ENCODE measurements at regions not wholly inside any gene's neighbourhood (a gene's known extent, or its start where the extent isn't known, plus 50 kb on each side); places are given as distances from the start of the nearest gene placed in this dataset.

DNA sequence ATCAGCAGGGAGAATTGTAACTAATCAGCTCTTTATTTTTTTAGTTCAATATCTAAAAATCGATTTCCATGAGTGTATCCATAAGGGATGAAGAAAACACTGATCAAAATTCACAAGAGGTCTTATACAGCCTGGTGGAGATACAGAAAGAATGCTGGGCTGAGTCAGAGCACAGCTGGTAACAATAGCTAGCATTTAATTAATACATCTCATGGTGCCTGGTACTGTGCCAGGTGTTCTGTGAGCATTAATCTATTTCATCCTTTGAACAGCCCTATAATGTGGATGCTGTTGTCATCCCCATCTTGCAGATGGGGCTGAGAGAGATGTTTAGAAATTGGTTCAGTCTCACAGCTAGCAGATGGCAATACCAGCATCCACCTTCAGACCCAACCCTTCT, 250.9 kb upstream of the RPS6KA3 start:
- TF ChIP-seq, protein P1, sequence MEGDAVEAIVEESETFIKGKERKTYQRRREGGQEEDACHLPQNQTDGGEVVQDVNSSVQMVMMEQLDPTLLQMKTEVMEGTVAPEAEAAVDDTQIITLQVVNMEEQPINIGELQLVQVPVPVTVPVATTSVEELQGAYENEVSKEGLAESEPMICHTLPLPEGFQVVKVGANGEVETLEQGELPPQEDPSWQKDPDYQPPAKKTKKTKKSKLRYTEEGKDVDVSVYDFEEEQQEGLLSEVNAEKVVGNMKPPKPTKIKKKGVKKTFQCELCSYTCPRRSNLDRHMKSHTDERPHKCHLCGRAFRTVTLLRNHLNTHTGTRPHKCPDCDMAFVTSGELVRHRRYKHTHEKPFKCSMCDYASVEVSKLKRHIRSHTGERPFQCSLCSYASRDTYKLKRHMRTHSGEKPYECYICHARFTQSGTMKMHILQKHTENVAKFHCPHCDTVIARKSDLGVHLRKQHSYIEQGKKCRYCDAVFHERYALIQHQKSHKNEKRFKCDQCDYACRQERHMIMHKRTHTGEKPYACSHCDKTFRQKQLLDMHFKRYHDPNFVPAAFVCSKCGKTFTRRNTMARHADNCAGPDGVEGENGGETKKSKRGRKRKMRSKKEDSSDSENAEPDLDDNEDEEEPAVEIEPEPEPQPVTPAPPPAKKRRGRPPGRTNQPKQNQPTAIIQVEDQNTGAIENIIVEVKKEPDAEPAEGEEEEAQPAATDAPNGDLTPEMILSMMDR (IDR thresholded peaks at IDR 0.05; ENCODE audit: low read depth, low read length, missing control alignments) = no peak
- no peak overlapping the region for H3K4me3 ChIP-seq (ENCODE audit: low read depth, low read length)
- DNase-seq (ENCODE audit: low read depth) = no peak

DNA sequence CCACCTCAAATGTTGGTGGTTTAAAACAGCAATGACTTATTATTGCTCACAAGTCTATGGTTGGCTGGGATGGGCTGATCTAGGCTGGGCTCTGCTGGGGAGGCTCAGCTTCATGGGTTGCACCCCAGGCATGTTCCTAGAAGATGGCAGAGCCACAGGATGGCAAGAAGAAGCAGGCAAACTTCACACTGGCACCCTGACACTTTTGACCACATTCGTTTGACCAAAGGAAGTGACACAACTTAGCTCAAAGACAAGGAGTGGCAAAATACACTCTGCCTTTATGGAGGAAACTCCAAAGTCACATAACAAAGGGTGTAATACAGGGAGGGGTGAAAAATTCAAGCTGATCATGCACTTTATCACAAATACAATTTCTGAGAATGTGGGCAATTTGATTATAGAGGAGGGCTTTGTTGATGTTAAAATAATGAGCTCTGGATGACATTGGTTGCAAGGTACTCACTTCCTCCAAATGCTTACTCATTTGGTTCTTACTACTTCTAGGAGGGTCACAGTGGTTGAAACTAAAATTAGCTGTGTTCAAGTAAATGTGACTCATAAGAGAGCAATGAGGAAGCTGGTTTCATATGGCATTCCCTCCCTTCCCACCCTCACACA, 249.2 kb upstream of the RPS6KA3 start:
- peak; percentile 33 for DNase-seq (ENCODE audit: low read depth)
- no peak overlapping the region for H3K4me3 ChIP-seq (ENCODE audit: low read depth, low read length)
- TF ChIP-seq, protein P1 (IDR thresholded peaks at IDR 0.05; ENCODE audit: low read depth, low read length, missing control alignments) = no peak

DNA sequence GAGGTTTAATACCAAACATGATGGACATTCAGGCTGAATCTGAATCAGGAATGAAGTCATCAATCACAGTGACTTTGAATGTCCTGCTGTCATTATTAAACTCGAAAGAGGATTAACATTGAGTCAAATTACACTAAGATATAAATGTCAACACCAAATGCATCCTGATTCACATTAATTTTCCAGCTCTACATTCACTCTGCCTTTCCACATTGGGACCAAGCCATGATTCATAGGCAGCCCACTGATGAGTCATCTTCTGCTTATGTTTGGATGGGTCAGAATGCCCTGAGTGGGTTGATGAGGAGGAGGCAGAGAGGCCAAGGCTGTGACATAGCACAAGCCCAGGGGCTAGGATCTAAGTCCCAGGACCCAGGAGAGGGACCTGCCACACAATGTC, 247.6 kb upstream of the RPS6KA3 start:
- DNase-seq (ENCODE audit: low read depth) = no peak
- TF ChIP-seq, protein P1 (IDR thresholded peaks at IDR 0.05; ENCODE audit: low read depth, low read length, missing control alignments) = no peak
- no peak overlapping the region for H3K4me3 ChIP-seq (ENCODE audit: low read depth, low read length)

DNA sequence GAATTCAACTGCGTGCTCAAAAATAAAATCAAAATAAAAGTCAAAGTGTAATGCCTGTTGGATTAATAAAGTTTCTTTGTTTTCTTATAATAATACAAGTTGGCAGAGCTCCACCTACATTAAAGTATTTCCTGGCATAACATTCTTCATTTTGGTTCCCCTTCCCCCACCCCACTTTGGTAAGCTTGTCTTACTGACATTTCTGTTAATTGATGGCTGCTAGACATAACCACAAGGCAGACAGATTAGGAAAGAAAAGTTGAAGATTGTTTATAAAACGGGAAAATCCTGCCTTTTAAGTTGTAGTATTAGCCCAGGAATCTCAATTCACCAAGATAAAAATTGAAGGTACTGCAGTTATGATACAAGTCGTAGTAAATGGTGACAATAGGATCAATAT, 246.5 kb upstream of the RPS6KA3 start:
- no peak overlapping the region for H3K4me3 ChIP-seq (ENCODE audit: low read depth, low read length)
- TF ChIP-seq, protein P1 (IDR thresholded peaks at IDR 0.05; ENCODE audit: low read depth, low read length, missing control alignments) = no peak
- DNase-seq (ENCODE audit: low read depth) = no peak

DNA sequence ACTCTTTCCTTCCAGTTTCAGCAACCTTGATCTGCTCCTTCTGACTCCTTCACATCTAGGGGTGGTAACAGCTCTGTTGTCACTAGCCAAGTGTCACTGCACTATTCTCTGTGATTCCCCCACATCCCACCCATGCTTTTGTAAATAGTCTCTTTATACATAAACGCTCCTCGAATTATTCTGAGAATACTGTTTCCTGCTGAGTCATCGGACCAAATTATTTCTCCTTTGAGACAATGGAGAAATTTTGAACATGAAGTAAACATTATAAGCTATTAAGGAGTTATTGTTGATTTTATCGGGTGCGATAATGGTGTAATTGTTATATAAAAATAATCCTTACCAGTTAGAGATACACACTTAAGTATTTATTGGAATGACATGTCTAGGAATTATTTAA, 245.1 kb upstream of the RPS6KA3 start:
- TF ChIP-seq, protein P1 (IDR thresholded peaks at IDR 0.05; ENCODE audit: low read depth, low read length, missing control alignments) = no peak
- no peak for DNase-seq (ENCODE audit: low read depth)
- H3K4me3 ChIP-seq (ENCODE audit: low read depth, low read length) = no peak overlapping the region

DNA sequence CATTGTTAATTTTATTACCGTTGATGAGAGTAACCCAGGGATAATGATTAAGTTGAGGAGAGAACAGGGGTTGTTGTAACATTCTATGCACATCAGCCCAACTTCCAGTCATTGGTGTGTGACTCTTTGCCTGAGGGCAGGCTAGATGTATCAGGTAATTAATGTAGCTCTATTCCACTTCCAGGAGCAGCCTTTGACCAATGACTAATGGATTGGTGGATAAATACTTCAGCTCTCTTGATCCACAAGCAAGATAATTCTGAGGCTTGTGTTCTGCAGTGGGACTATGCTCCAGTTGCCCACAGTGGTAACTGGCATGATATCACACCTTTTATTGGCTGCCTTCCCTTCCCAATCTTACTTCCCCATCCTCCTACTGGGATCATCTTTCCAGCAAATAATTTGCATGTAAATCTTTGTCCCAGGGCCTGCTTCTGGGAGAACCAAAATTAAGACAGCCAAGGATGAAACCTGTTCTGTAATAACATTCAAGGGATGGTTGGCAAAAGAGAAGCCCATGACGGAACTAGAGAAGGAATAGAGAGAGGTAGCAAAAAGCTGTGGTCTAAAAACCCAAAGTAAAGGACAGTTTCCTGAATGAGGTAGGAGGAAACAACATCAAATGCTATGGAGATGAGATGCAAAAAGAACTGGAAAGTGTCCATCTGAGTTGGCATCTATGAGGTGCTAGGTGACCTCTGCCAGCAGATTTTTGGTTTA, 241.4 kb upstream of the RPS6KA3 start:
- DNase-seq (ENCODE audit: low read depth) = no peak
- no peak overlapping the region for H3K4me3 ChIP-seq (ENCODE audit: low read depth, low read length)
- TF ChIP-seq, protein P1 (IDR thresholded peaks at IDR 0.05; ENCODE audit: low read depth, low read length, missing control alignments) = no peak

DNA sequence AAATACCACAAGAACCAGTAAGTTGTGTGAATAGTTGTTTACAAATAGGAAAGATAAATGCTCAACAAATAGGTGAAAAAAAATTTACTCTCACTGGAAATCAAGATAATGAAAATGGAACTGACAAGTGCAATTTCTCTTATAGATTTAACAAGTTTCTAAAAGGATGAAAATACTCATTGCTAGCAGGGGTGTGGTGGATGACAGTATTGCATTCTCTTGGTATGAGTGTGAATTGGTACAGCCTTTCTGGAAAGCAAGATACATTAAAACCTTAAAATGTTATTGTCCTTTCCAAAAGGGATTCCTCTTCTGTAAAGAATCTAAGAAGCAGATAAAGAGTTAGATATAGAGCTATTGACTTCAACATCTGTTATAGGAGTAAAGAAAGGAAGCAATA, 240.0 kb upstream of the RPS6KA3 start:
- TF ChIP-seq, protein P1 (IDR thresholded peaks at IDR 0.05; ENCODE audit: low read depth, low read length, missing control alignments) = no peak
- H3K4me3 ChIP-seq (ENCODE audit: low read depth, low read length) = no peak overlapping the region
- no peak for DNase-seq (ENCODE audit: low read depth)

Measured in GM12864 (cell line).